ENCODE measurements at regions not wholly inside any gene's neighbourhood (a gene's known extent, or its start where the extent isn't known, plus 50 kb on each side); places are given as distances from the start of the nearest gene placed in this dataset.
"Not testable (repeated sequence)": the region's sequence is repeated elsewhere in the genome, so short reads cannot be mapped to it uniquely, and the experiment has no call there.

- DNase-seq (ENCODE audit: low spot score): no peak
Observed at GRCh38 chr12:25328072-25328712, 77.5 kb upstream of the KRAS start.

- DNase-seq (ENCODE audit: low spot score): no peak
Observed at GRCh38 chr12:25327321-25327720, 76.6 kb upstream of the KRAS start.

- DNase-seq (ENCODE audit: low spot score): no peak
Observed at GRCh38 chr12:25326326-25326725, 75.6 kb upstream of the KRAS start.

GRCh38 chr12:25324861-25325260 lies 74.1 kb upstream of the KRAS start:
- no peak for DNase-seq (ENCODE audit: low spot score)

GRCh38 chr12:25323581-25323982 lies 72.9 kb upstream of the KRAS start:
- DNase-seq (ENCODE audit: low spot score): no peak

GRCh38 chr12:25322918-25323531 lies 72.3 kb upstream of the KRAS start:
- DNase-seq (ENCODE audit: low spot score): no peak

GRCh38 chr12:25322351-25322750 lies 71.6 kb upstream of the KRAS start:
- DNase-seq (ENCODE audit: low spot score): no peak

GRCh38 chr12:25321772-25322171 lies 71.0 kb upstream of the KRAS start:
- DNase-seq (ENCODE audit: low spot score): no peak

GRCh38 chr12:25320123-25321006 lies 69.6 kb upstream of the KRAS start:
- DNase-seq (ENCODE audit: low spot score): no peak

- DNase-seq (ENCODE audit: low spot score): no peak
Observed at GRCh38 chr12:25319233-25319984, 68.7 kb upstream of the KRAS start.

- no peak for DNase-seq (ENCODE audit: low spot score)
Observed at GRCh38 chr12:25317553-25317952, 66.8 kb upstream of the KRAS start.

- no peak for DNase-seq (ENCODE audit: low spot score)
Observed at GRCh38 chr12:25315388-25315787, 64.7 kb upstream of the KRAS start.

- not testable (repeated sequence) for DNase-seq (ENCODE audit: low spot score)
Observed at GRCh38 chr12:25313266-25313990, 62.7 kb upstream of the KRAS start.

GRCh38 chr12:25311506-25311905 lies 60.8 kb upstream of the KRAS start:
- no peak for DNase-seq (ENCODE audit: low spot score)

- DNase-seq (ENCODE audit: low spot score): not testable (repeated sequence)
Observed at GRCh38 chr12:25310071-25310470, 59.3 kb upstream of the KRAS start.

GRCh38 chr12:25308756-25309155 lies 58.0 kb upstream of the KRAS start:
- DNase-seq (ENCODE audit: low spot score): no peak

GRCh38 chr12:25307818-25308217 lies 57.1 kb upstream of the KRAS start:
- DNase-seq (ENCODE audit: low spot score): no peak

GRCh38 chr12:25301798-25302197 lies 51.1 kb upstream of the KRAS start:
- no peak for DNase-seq (ENCODE audit: low spot score)

Measured in cerebellar cortex (tissue), 1 donor.